WTC11 (cell line): ENCODE measurements at regions not wholly inside any gene's neighbourhood (a gene's known extent, or its start where the extent isn't known, plus 50 kb on each side); places are given as distances from the start of the nearest gene placed in this dataset.

ENCODE experiments used
- ATAC-seq: fragments of 200-7000 bp; cut with Tn5 transposase; 2 replicates; pipeline ENCODE4 v1.10.0; 2021; ENCODE audit warnings: mild to moderate bottlenecking, moderate library complexity
- CTCF ChIA-PET: fragments of 300-600 bp; sonication (Branson Sonifier 250); formaldehyde crosslinking; loops from one replicate; lab custom pipeline; 2021; ENCODE audit warnings: antibody characterized with exemption; lab: Charles Lee
- POLR2A ChIA-PET: fragments of 350-600 bp; sonication (Branson Sonifier 250); formaldehyde crosslinking; loops from one replicate; lab custom pipeline; 2021; ENCODE audit warnings: antibody characterized with exemption; lab: Charles Lee
- DNase-seq: peaks from one replicate; pipeline ENCODE4 v3.0.0; 2021; ENCODE audit warnings: low spot score
- H3K27ac Mint-ChIP-seq: 2 replicates; pipeline ENCODE4 v1.8.0; 2021; ENCODE audit warnings: mixed read lengths
- H3K27me3 Mint-ChIP-seq: 2 replicates; pipeline ENCODE4 v1.8.0; 2021; ENCODE audit warnings: low read depth, mild to moderate bottlenecking, moderate library complexity, mixed read lengths
- H3K36me3 Mint-ChIP-seq: 2 replicates; pipeline ENCODE4 v1.8.0; 2021; ENCODE audit warnings: mixed read lengths
- H3K4me1 Mint-ChIP-seq: 2 replicates; pipeline ENCODE4 v1.8.0; 2022; ENCODE audit warnings: mixed read lengths
- H3K4me3 Mint-ChIP-seq: 2 replicates; pipeline ENCODE4 v1.8.0; 2021; ENCODE audit warnings: mild to moderate bottlenecking, moderate library complexity, mixed read lengths
- H3K9me3 Mint-ChIP-seq: 2 replicates; pipeline ENCODE4 v1.8.0; 2021; ENCODE audit warnings: mixed read lengths
- AR ChIP-seq: fragments of 250-450 bp; sonication (Bioruptor Pico); IDR thresholded peaks from 2 replicates; pipeline ENCODE4 v1.9.0; 2021; ENCODE audit warnings: mild to moderate bottlenecking
- ARID4B ChIP-seq: sonication (generic); formaldehyde crosslinking; IDR thresholded peaks from 2 replicates; pipeline ENCODE4 v1.8.0; 2023; ENCODE audit warnings: missing genetic modification reagents, mild to moderate bottlenecking, borderline replicate concordance
- ATF2 ChIP-seq: sonication (generic); formaldehyde crosslinking; IDR thresholded peaks from 2 replicates; pipeline ENCODE4 v1.8.1; 2022; ENCODE audit warnings: low read depth, missing genetic modification reagents, borderline replicate concordance
- CREM ChIP-seq: sonication (generic); formaldehyde crosslinking; IDR thresholded peaks from 2 replicates; pipeline ENCODE4 v1.8.1; 2022; ENCODE audit warnings: mild to moderate bottlenecking, missing genetic modification reagents, moderate library complexity
- EMX1 ChIP-seq: fragments of 250-450 bp; sonication (Bioruptor Pico); IDR thresholded peaks from 2 replicates; pipeline ENCODE4 v1.8.0; 2021; ENCODE audit warnings: mild to moderate bottlenecking
- ERG ChIP-seq: fragments of 250-450 bp; sonication (Bioruptor Pico); IDR thresholded peaks from 2 replicates; pipeline ENCODE4 v1.8.0; 2021; ENCODE audit warnings: mild to moderate bottlenecking
- FOXK1 ChIP-seq: sonication (generic); formaldehyde crosslinking; IDR thresholded peaks from 2 replicates; pipeline ENCODE4 v1.8.0; 2022; ENCODE audit warnings: mild to moderate bottlenecking, moderate library complexity, missing genetic modification reagents
- GABPB1 ChIP-seq: sonication (generic); formaldehyde crosslinking; IDR thresholded peaks from 2 replicates; pipeline ENCODE4 v1.8.1; 2023; ENCODE audit warnings: mild to moderate bottlenecking, missing genetic modification reagents
- GTF2I ChIP-seq: fragments of 250-450 bp; sonication (Bioruptor Pico); conservative IDR thresholded peaks from 2 replicates; pipeline ENCODE4 v1.4.0; 2021; ENCODE audit warnings: mild to moderate bottlenecking
- JAZF1 ChIP-seq: fragments of 250-450 bp; sonication (Bioruptor Pico); IDR thresholded peaks from 2 replicates; pipeline ENCODE4 v1.9.0; 2021; ENCODE audit warnings: moderate library complexity, mild to moderate bottlenecking, inconsistent platforms
- JUN ChIP-seq: sonication (generic); formaldehyde crosslinking; IDR thresholded peaks from 2 replicates; pipeline ENCODE4 v1.8.0; 2023; ENCODE audit warnings: mild to moderate bottlenecking, missing genetic modification reagents
- MAX ChIP-seq: sonication (generic); formaldehyde crosslinking; IDR thresholded peaks from 2 replicates; pipeline ENCODE4 v1.8.0; 2022; ENCODE audit warnings: mild to moderate bottlenecking, missing genetic modification reagents
- NFATC4 ChIP-seq: fragments of 250-450 bp; sonication (Bioruptor Pico); IDR thresholded peaks from 2 replicates; pipeline ENCODE4 v1.9.0; 2021; ENCODE audit warnings: mild to moderate bottlenecking
- NFE2L1 ChIP-seq: sonication (generic); formaldehyde crosslinking; IDR thresholded peaks from 2 replicates; pipeline ENCODE4 v1.8.1; 2023; ENCODE audit warnings: missing genetic modification reagents
- SOX15 ChIP-seq: fragments of 250-450 bp; sonication (Bioruptor Pico); IDR thresholded peaks from 2 replicates; pipeline ENCODE4 v1.9.0; 2021; ENCODE audit warnings: mild to moderate bottlenecking
- USF2 ChIP-seq: sonication (generic); formaldehyde crosslinking; IDR thresholded peaks from 2 replicates; pipeline ENCODE4 v1.8.1; 2023; ENCODE audit warnings: mild to moderate bottlenecking, missing genetic modification reagents, moderate library complexity
- ZMAT4 ChIP-seq: fragments of 250-450 bp; sonication (Bioruptor Pico); IDR thresholded peaks from 2 replicates; pipeline ENCODE4 v1.9.0; 2021; ENCODE audit warnings: mild to moderate bottlenecking
- ZNF512 ChIP-seq: sonication (generic); formaldehyde crosslinking; IDR thresholded peaks from 2 replicates; pipeline ENCODE4 v1.8.1; 2022; ENCODE audit warnings: missing genetic modification reagents, borderline replicate concordance

- TF ChIP-seq ZNF512 (CRISPR knock-in tag) (no peak), EMX1 (no peak), AR (no peak), CREM (no peak), GABPB1 (CRISPR knock-in tag) (no peak), USF2 (CRISPR knock-in tag) (no peak), ERG (CRISPR knock-in tag) (no peak)
These were observed 139.3 kb downstream of the SPP2 start (continued) for GRCh38 chr2:234189786-234190300.

- peaks cover 11% of the 10 kb centered on the region for H3K9me3 Mint-ChIP-seq
- H3K4me1 Mint-ChIP-seq, result peaks cover 9% of the 10 kb centered on the region
- no peak for TF ChIP-seq JAZF1
- no peak for TF ChIP-seq ZMAT4
- ATAC-seq (peak; percentile 86), DNase-seq (no peak)
- H3K27me3 Mint-ChIP-seq, result no peaks in the 10 kb centered on the region
- CTCF ChIA-PET, result interaction anchor here (0.7 kb wide), 1 partner anchor 308 kb away, joined by 3 read pairs; the partner anchor contains the start of gene ARL4C
- peaks cover 8% of the 10 kb centered on the region for H3K36me3 Mint-ChIP-seq
- H3K27ac Mint-ChIP-seq, result no peak overlapping the region
- no peak overlapping the region for H3K4me3 Mint-ChIP-seq
- POLR2A ChIA-PET, result no interaction called here
These were observed 138.7 kb downstream of the SPP2 start for GRCh38 chr2:234189230-234189629.

- ChIA-PET CTCF (no interaction called here), POLR2A (no interaction called here)
- DNase-seq (no peak), ATAC-seq (no peak)
- no peak overlapping the region for H3K27ac Mint-ChIP-seq
- no peak overlapping the region for H3K4me3 Mint-ChIP-seq
- H3K36me3 Mint-ChIP-seq, result peaks cover 8% of the 10 kb centered on the region
- H3K4me1 Mint-ChIP-seq, result peaks cover 9% of the 10 kb centered on the region
- peaks cover 11% of the 10 kb centered on the region for H3K9me3 Mint-ChIP-seq
- no peaks in the 10 kb centered on the region; the same call in 1 of the 2 replicates for H3K27me3 Mint-ChIP-seq
- no peak for TF ChIP-seq MAX (CRISPR knock-in tag)
- TF ChIP-seq JUN (CRISPR knock-in tag), result no peak
- TF ChIP-seq ATF2 (CRISPR knock-in tag), result no peak
- TF ChIP-seq NFE2L1 (CRISPR knock-in tag), result no peak
- no peak for TF ChIP-seq NFATC4
- TF ChIP-seq ARID4B (CRISPR knock-in tag), result no peak
- no peak for TF ChIP-seq ZNF512 (CRISPR knock-in tag)
- TF ChIP-seq FOXK1 (CRISPR knock-in tag), result no peak
- TF ChIP-seq SOX15 (CRISPR knock-in tag), result no peak
- TF ChIP-seq GTF2I (CRISPR knock-in tag), result no peak
These were observed 137.2 kb downstream of the SPP2 start for GRCh38 chr2:234187646-234188174.
